Smooth muscle cell (in vitro differentiated cells): ENCODE measurements at regions not wholly inside any gene's neighbourhood (a gene's known extent, or its start where the extent isn't known, plus 50 kb on each side); places are given as distances from the start of the nearest gene placed in this dataset.

ENCODE experiments used
- DNase-seq: peaks from one replicate; lab custom pipeline; 2025; ENCODE audit not compliant: unreplicated experiment; lab: John Stamatoyannopoulos, UW
- H2AFZ ChIP-seq: fragments of 200-600 bp; sonication (generic); 2 replicates; pipeline ENCODE4 v1.6.0; 2016; ENCODE audit warnings: antibody characterized with exemption, low read depth, mild to moderate bottlenecking
- H3F3A ChIP-seq: fragments of 200-600 bp; sonication (generic); 2 replicates; pipeline ENCODE4 v1.6.0; 2017; ENCODE audit warnings: antibody characterized with exemption, low read depth
- H3K27ac ChIP-seq: fragments of 200-600 bp; sonication (generic); 2 replicates; pipeline ENCODE4 v1.5.1; 2016; ENCODE audit warnings: low read depth, mild to moderate bottlenecking
- H3K27me3 ChIP-seq: fragments of 200-600 bp; sonication (generic); 2 replicates; pipeline ENCODE4 v1.6.1; 2016; ENCODE audit warnings: low read depth, mild to moderate bottlenecking
- H3K36me3 ChIP-seq: fragments of 200-600 bp; sonication (generic); 2 replicates; pipeline ENCODE4 v1.5.1; 2016; ENCODE audit warnings: low read depth
- H3K4me1 ChIP-seq: fragments of 200-600 bp; sonication (generic); 2 replicates; pipeline ENCODE4 v1.5.1; 2016; ENCODE audit warnings: low read depth
- H3K4me2 ChIP-seq: fragments of 200-600 bp; sonication (generic); 2 replicates; pipeline ENCODE4 v1.6.0; 2016; ENCODE audit warnings: mild to moderate bottlenecking
- H3K4me3 ChIP-seq: fragments of 200-600 bp; sonication (generic); 2 replicates; pipeline ENCODE4 v1.5.1; 2016; ENCODE audit warnings: mild to moderate bottlenecking
- H3K79me2 ChIP-seq: fragments of 200-600 bp; sonication (generic); 2 replicates; pipeline ENCODE4 v1.6.0; 2016; ENCODE audit warnings: low read depth, mild to moderate bottlenecking
- H3K9ac ChIP-seq: fragments of 200-600 bp; sonication (generic); 2 replicates; pipeline ENCODE4 v1.6.0; 2016; ENCODE audit warnings: low read depth
- H3K9me3 ChIP-seq: fragments of 200-600 bp; sonication (generic); replicated peaks from 2 replicates; pipeline ENCODE4 v1.5.1; 2016; ENCODE audit warnings: low read depth
- H4K20me1 ChIP-seq: fragments of 200-600 bp; sonication (generic); 2 replicates; pipeline ENCODE4 v1.6.0; 2016; ENCODE audit warnings: low read depth
- WGBS: methylation state at CpG from one replicate; pipeline ENCODE4 v1.1.7; 2016; ENCODE audit warnings: low lambda C conversion rate; 5-methylcytosine and 5-hydroxymethylcytosine counted together
- TF ChIP-seq, protein P1 (sequence below): fragments of 200-600 bp; sonication (generic); IDR thresholded peaks from 2 replicates; pipeline ENCODE4 v1.5.1; 2017; ENCODE audit warnings: borderline replicate concordance, mild to moderate bottlenecking, antibody characterized with exemption; ENCODE audit not compliant: insufficient read depth, poor library complexity, severe bottlenecking

DNA sequence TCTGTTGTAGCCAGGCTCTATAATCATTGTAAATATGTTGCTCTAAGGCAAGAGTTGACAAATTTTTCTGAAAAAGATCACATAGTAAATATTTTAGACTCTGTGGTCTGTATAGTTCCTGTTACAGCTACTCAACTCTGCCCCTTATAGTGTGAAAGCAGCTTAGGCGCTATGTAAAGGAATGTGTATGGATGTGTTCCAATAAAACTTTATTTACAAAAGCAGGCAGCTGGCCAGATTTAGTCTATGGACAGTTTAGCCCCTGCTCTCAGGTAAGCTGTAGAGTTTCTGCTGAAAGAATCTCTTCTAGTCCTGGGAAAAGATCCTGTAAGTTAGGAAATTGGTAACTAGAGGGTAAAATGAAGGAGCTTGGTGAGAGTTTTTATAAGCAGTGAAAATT is 133.1 kb downstream of the SALL1 start:
- no peaks in the 10 kb centered on the region for H4K20me1 ChIP-seq
- H3K9ac ChIP-seq = no peak overlapping the region
- H3K4me1 ChIP-seq = no peaks in the 10 kb centered on the region
- H3K4me2 ChIP-seq = no peak overlapping the region
- TF ChIP-seq, protein P1, sequence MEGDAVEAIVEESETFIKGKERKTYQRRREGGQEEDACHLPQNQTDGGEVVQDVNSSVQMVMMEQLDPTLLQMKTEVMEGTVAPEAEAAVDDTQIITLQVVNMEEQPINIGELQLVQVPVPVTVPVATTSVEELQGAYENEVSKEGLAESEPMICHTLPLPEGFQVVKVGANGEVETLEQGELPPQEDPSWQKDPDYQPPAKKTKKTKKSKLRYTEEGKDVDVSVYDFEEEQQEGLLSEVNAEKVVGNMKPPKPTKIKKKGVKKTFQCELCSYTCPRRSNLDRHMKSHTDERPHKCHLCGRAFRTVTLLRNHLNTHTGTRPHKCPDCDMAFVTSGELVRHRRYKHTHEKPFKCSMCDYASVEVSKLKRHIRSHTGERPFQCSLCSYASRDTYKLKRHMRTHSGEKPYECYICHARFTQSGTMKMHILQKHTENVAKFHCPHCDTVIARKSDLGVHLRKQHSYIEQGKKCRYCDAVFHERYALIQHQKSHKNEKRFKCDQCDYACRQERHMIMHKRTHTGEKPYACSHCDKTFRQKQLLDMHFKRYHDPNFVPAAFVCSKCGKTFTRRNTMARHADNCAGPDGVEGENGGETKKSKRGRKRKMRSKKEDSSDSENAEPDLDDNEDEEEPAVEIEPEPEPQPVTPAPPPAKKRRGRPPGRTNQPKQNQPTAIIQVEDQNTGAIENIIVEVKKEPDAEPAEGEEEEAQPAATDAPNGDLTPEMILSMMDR = no peak
- no peak overlapping the region for H3K4me3 ChIP-seq
- no peak overlapping the region for H3K27ac ChIP-seq
- H2AFZ ChIP-seq = no peak overlapping the region
- no peaks in the 10 kb centered on the region for H3K27me3 ChIP-seq
- H3K36me3 ChIP-seq = no peaks in the 10 kb centered on the region
- no peaks in the 10 kb centered on the region for H3K79me2 ChIP-seq
- 91% methylated on average over 1 of the region's 1 CpG for WGBS
- H3F3A ChIP-seq = no peaks in the 10 kb centered on the region
- H3K9me3 ChIP-seq = no peaks in the 10 kb centered on the region
- no peak for DNase-seq

DNA sequence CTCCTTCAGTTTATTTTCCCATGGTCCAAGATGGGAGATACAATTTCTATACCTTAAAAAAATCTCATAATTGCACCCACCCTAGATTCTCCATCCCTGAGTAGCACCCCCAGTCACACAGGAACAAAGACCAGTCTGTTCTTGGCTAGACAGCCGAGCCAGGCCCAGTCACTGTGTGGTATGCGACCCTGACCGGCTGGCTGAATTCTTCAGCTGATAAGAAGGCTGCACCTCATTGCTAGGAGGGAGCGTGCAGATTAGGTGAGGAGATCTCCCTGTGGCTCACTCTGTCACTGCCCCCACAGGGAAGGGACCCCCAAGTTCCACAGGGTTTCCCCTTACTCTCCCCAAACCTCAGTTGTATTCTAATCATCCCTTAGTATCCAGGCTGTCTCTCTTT is 138.7 kb downstream of the SALL1 start:
- no peaks in the 10 kb centered on the region for H3F3A ChIP-seq
- no peak for DNase-seq

DNA sequence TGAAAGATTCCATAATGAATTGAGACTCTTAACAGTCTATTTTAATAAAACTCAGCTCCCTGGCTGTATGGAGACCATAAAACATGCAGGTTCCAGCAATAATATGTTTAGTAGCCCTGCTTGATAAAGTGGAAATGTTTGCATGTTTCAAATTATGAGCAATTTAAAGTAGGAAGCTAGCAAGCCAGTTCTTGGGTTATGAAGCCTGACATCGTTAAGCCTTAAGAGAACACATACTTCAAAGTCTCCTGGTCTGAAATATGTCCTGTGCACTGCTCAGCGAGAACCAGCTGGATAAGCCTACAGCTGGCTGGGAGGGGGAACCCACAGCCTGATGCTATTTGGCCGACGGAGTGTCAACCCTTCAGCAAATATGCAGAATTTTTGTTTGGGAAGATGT is 140.3 kb downstream of the SALL1 start:
- 61% methylated on average over 4 of the region's 4 CpGs for WGBS
- H3K79me2 ChIP-seq = no peaks in the 10 kb centered on the region
- H4K20me1 ChIP-seq = no peaks in the 10 kb centered on the region
- no peaks in the 10 kb centered on the region for H3K27me3 ChIP-seq
- H3K27ac ChIP-seq = no peak overlapping the region
- H3K4me3 ChIP-seq = no peak overlapping the region
- DNase-seq = no peak
- TF ChIP-seq, protein P1 = no peak
- H3F3A ChIP-seq = no peaks in the 10 kb centered on the region
- H3K4me1 ChIP-seq = no peaks in the 10 kb centered on the region
- no peak overlapping the region for H3K4me2 ChIP-seq
- H3K9ac ChIP-seq = no peak overlapping the region
- no peaks in the 10 kb centered on the region for H3K9me3 ChIP-seq
- H3K36me3 ChIP-seq = no peaks in the 10 kb centered on the region
- H2AFZ ChIP-seq = no peak overlapping the region

More for the DNA sequence above, 138.7 kb downstream of the SALL1 start:
- Histone ChIP-seq H4K20me1 (no peaks in the 10 kb centered on the region), H3K27ac (no peak overlapping the region), H3K79me2 (no peaks in the 10 kb centered on the region), H3K9ac (no peak overlapping the region), H3K27me3 (no peaks in the 10 kb centered on the region), H3K36me3 (no peaks in the 10 kb centered on the region), H3K4me1 (no peaks in the 10 kb centered on the region), H3K9me3 (no peaks in the 10 kb centered on the region), H2AFZ (no peak overlapping the region), H3K4me3 (no peak overlapping the region), H3K4me2 (no peak overlapping the region)
- TF ChIP-seq, protein P1 = no peak
- 25% methylated on average over 4 of the region's 4 CpGs for WGBS

DNA sequence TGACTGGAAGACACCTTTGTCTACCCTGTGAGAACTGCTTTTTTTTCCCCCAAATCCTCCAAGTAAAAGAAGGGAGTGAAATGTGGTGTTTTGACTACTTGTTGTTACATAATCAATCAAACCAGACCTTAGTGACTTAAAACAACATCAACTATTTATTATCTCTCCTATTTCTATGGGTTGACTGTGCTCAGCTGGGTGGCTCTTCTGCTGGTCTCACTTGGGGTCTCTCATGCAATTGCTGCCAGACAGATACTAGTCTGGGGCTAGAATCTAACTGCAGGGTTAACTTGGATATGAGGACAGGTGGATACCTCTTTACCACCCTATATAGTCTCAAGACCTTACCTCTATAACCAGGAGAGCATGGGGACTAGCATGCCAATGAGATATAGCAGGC is 141.3 kb downstream of the SALL1 start:
- H2AFZ ChIP-seq = no peak overlapping the region
- no peaks in the 10 kb centered on the region for H3F3A ChIP-seq
- no peak overlapping the region for H3K4me2 ChIP-seq
- no peaks in the 10 kb centered on the region for H3K79me2 ChIP-seq
- H3K9ac ChIP-seq = no peak overlapping the region
- no peak for DNase-seq
- TF ChIP-seq, protein P1 = no peak
- no peaks in the 10 kb centered on the region for H4K20me1 ChIP-seq
- no peak overlapping the region for H3K4me3 ChIP-seq
- H3K9me3 ChIP-seq = no peaks in the 10 kb centered on the region
- no peaks in the 10 kb centered on the region for H3K36me3 ChIP-seq
- H3K4me1 ChIP-seq = no peaks in the 10 kb centered on the region
- H3K27me3 ChIP-seq = no peaks in the 10 kb centered on the region
- no peak overlapping the region for H3K27ac ChIP-seq
